ENCODE measurements at regions not wholly inside any gene's neighbourhood (a gene's known extent, or its start where the extent isn't known, plus 50 kb on each side); places are given as distances from the start of the nearest gene placed in this dataset.

DNA sequence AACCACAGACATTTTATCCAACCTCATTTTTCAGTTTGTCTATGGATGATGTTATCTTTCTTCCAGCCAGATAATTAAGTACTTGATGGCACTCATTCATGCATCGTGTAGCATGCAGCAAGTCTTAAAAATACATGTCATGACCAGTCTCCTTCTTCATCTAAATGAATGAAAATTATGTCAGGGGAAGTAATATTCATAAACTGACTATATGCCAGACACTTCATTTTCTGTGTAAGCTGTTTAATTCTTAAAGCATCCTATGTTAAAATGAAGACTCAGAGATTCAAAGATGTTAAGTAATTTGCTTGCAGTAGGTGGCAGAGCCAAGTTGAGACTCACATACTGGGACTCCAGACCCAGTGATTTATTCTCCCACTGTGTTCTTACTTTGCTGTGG, 181.7 kb upstream of the CD180 start (continued):
- TF ChIP-seq, protein P1, sequence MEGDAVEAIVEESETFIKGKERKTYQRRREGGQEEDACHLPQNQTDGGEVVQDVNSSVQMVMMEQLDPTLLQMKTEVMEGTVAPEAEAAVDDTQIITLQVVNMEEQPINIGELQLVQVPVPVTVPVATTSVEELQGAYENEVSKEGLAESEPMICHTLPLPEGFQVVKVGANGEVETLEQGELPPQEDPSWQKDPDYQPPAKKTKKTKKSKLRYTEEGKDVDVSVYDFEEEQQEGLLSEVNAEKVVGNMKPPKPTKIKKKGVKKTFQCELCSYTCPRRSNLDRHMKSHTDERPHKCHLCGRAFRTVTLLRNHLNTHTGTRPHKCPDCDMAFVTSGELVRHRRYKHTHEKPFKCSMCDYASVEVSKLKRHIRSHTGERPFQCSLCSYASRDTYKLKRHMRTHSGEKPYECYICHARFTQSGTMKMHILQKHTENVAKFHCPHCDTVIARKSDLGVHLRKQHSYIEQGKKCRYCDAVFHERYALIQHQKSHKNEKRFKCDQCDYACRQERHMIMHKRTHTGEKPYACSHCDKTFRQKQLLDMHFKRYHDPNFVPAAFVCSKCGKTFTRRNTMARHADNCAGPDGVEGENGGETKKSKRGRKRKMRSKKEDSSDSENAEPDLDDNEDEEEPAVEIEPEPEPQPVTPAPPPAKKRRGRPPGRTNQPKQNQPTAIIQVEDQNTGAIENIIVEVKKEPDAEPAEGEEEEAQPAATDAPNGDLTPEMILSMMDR (IDR thresholded peaks at IDR 0.05 in 2 of 3, conservative IDR thresholded peaks at IDR 0.05 in 1 of 3; ENCODE audit: borderline replicate concordance in 1 of 3, insufficient read depth in 1 of 3, low read depth in 2 of 3, low read length in 2 of 3), result no peak

DNA sequence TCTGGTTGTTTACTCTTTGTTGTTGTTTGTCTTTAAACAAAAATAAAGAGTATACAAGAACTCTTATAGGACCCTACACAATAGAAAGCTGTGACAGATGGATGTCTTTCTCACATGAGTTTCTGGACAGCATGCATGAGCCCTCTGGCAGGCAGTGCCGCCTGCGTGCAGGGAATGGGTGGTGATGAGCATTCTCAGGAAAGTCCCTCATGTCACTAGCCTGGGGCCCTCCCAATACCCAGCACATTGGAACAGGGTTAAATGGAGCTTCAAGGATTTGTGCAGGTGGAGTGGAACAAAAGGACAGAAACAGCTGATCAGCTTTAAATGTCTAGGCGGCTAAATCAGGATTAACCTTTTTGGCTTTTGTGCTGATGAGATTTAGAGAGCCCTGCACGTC, 181.0 kb upstream of the CD180 start:
- Histone ChIP-seq H4K20me1 (ENCODE audit: insufficient read depth) (no peaks in the 10 kb centered on the region), H3K4me2 (ENCODE audit: low read length) (no peak overlapping the region), H3K9me2 (ENCODE audit: insufficient read depth) (no peaks in the 10 kb centered on the region), H3K36me3 (ENCODE audit: control insufficient read depth in 1 of 2, insufficient read depth in 2 of 2, low read length in 2 of 2) (no peaks in the 10 kb centered on the region), H3K9ac (ENCODE audit: low read length) (no peak overlapping the region), H3K4me1 (ENCODE audit: control insufficient read depth in 1 of 2, insufficient read depth in 2 of 2, low read length in 2 of 2) (no peaks in the 10 kb centered on the region), H3K27ac (ENCODE audit: low read depth, low read length) (no peak overlapping the region), H3K4me3 (replicated peaks in 1 of 2; ENCODE audit: low read depth in 1 of 2, low read length in 2 of 2) (no peak overlapping the region), H3K9me3 (ENCODE audit: control insufficient read depth in 1 of 2, insufficient read depth in 1 of 2, low read depth in 1 of 2, low read length in 2 of 2) (no peaks in the 10 kb centered on the region), H3K79me2 (ENCODE audit: insufficient read depth, low read length) (no peaks in the 10 kb centered on the region), H2AFZ (ENCODE audit: low read depth, low read length, poor library complexity, severe bottlenecking) (no peak overlapping the region), H3K27me3 (ENCODE audit: insufficient read depth, low read length) (no peaks in the 10 kb centered on the region)
- intact Hi-C loops (cut with micrococcal nuclease), result no loop called here
- POLR2A ChIA-PET, result no interaction called here
- TF ChIP-seq TCF7L2 (IDR thresholded peaks at IDR 0.05; ENCODE audit: borderline replicate concordance, extremely low read depth, insufficient read depth, insufficient read length) (no peak), RAD21 (IDR thresholded peaks at IDR 0.05; ENCODE audit: low read depth) (no peak), FOSL1 (IDR thresholded peaks at IDR 0.05; ENCODE audit: low read depth) (no peak), EZH2 (IDR thresholded peaks at IDR 0.05) (no peak), POLR2A (IDR thresholded peaks at IDR 0.05; ENCODE audit: borderline replicate concordance, extremely low read depth, insufficient read depth, insufficient read length) (no peak), POLR2AphosphoS5 (IDR thresholded peaks at IDR 0.05; ENCODE audit: low read depth, low read length) (no peak), SRF (IDR thresholded peaks at IDR 0.05; ENCODE audit: low read depth) (no peak), ELF1 (IDR thresholded peaks at IDR 0.05; ENCODE audit: borderline replicate concordance, low read depth) (no peak), EGR1 (IDR thresholded peaks at IDR 0.05; ENCODE audit: low read depth) (no peak)
- TF ChIP-seq, protein P2, sequence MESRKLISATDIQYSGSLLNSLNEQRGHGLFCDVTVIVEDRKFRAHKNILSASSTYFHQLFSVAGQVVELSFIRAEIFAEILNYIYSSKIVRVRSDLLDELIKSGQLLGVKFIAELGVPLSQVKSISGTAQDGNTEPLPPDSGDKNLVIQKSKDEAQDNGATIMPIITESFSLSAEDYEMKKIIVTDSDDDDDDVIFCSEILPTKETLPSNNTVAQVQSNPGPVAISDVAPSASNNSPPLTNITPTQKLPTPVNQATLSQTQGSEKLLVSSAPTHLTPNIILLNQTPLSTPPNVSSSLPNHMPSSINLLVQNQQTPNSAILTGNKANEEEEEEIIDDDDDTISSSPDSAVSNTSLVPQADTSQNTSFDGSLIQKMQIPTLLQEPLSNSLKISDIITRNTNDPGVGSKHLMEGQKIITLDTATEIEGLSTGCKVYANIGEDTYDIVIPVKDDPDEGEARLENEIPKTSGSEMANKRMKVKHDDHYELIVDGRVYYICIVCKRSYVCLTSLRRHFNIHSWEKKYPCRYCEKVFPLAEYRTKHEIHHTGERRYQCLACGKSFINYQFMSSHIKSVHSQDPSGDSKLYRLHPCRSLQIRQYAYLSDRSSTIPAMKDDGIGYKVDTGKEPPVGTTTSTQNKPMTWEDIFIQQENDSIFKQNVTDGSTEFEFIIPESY (IDR thresholded peaks at IDR 0.05; ENCODE audit: extremely low read depth, insufficient replicate concordance, low read length), result no peak
- TF ChIP-seq, protein P3, sequence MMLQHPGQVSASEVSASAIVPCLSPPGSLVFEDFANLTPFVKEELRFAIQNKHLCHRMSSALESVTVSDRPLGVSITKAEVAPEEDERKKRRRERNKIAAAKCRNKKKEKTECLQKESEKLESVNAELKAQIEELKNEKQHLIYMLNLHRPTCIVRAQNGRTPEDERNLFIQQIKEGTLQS (IDR thresholded peaks at IDR 0.05), result no peak
- TF ChIP-seq, protein P1 (IDR thresholded peaks at IDR 0.05 in 2 of 3, conservative IDR thresholded peaks at IDR 0.05 in 1 of 3; ENCODE audit: borderline replicate concordance in 1 of 3, insufficient read depth in 1 of 3, low read depth in 2 of 3, low read length in 2 of 3), result no peak
- TF ChIP-seq, protein P4, sequence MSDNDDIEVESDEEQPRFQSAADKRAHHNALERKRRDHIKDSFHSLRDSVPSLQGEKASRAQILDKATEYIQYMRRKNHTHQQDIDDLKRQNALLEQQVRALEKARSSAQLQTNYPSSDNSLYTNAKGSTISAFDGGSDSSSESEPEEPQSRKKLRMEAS (IDR thresholded peaks at IDR 0.05), result no peak
- BruUV-seq (replicated peaks), result no TSS peak
- DNase-seq (ENCODE audit: low read depth, low spot score) (no peak), ATAC-seq (no peak)
- RAD21 ChIA-PET (ENCODE audit: low non-redundant PET in 1 of 2, low total read pairs in 2 of 2, uncharacterized antibody in 2 of 2, unreplicated experiment in 2 of 2), result no interaction called here
- CTCF ChIA-PET, result no interaction called here
